ENCODE measurements at regions not wholly inside any gene's neighbourhood (a gene's known extent, or its start where the extent isn't known, plus 50 kb on each side); places are given as distances from the start of the nearest gene placed in this dataset.

DNA sequence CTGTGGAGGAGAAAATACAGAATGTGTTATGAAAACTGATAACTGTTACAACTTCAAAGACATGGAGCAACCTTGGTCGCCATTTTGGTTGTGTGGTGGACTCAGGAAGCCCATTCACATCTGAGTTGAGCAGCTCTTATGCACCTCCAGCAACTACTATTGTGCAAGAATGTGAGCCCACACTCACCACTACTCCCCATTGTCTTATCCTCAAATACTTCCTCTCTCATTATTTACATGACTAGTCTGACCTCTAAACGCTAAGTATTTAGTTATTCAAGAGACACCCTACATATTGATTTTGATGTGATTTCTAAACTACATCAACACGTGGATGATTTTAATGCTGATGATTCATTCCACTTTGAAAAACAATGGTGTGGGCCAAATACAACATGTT, 516.6 kb upstream of the CLINT1 start:
- CTCF ChIA-PET (ENCODE audit: low intra/inter-chr PET ratio, low total read pairs) = no interaction called here
- H3K27me3 ChIP-seq (ENCODE audit: control insufficient read depth in 1 of 2, insufficient read depth in 2 of 2, low read length in 2 of 2) = no peaks in the 10 kb centered on the region; a peak in 1 of 5 replicates
- H3K9me3 ChIP-seq (ENCODE audit: low read length) = peaks cover 23% of the 10 kb centered on the region
- no peaks in the 10 kb centered on the region for H3K36me3 ChIP-seq (replicated peaks in 1 of 2; ENCODE audit: control insufficient read depth in 1 of 2, insufficient read depth in 2 of 2, low read length in 2 of 2)
- no peak overlapping the region for H3K4me3 ChIP-seq (replicated peaks in 1 of 3; ENCODE audit: insufficient read depth in 1 of 3, low read depth in 2 of 3, low read length in 3 of 3)
- no peaks in the 10 kb centered on the region for H3K79me2 ChIP-seq (ENCODE audit: insufficient read depth, low read length)
- POLR2A ChIA-PET = no interaction called here
- H3K9ac ChIP-seq (ENCODE audit: insufficient read depth, low read depth, low read length) = no peak overlapping the region
- intact Hi-C loops (cut with micrococcal nuclease; ENCODE audit: unreplicated experiment) = no loop called here
- no peak for TF ChIP-seq PTBP1 (IDR thresholded peaks at IDR 0.05; ENCODE audit: low read depth, low read length, poor library complexity, severe bottlenecking)
- peak; percentile 55; the same call in 1 of the 2 replicates for TF ChIP-seq CEBPB (IDR thresholded peaks at IDR 0.05; ENCODE audit: borderline replicate concordance, low read depth, low read length)
- no peaks in the 10 kb centered on the region for H4K20me1 ChIP-seq (ENCODE audit: insufficient read depth, low read length)
- no peak for DNase-seq (ENCODE audit: low spot score)
- no peak for ATAC-seq
- no peak for FAIRE-seq
- BruUV-seq (replicated peaks) = no TSS peak
- 0% methylated on average over 3 of the region's 3 CpGs for WGBS (ENCODE audit: low lambda C conversion rate)
- no peak overlapping the region for H3K27ac ChIP-seq (ENCODE audit: extremely low read length, insufficient read depth, low read length)
- no peak overlapping the region for H3K4me2 ChIP-seq (ENCODE audit: low read depth, low read length)
- no peak overlapping the region for H2AFZ ChIP-seq (ENCODE audit: low read length)
- in situ Hi-C loops (cut with HindIII; ENCODE audit: extremely low pct_ligation_motif_present, low pct_unique_long_range_greater_than_20kb) = no loop called here
- no peaks in the 10 kb centered on the region for H3K4me1 ChIP-seq (ENCODE audit: insufficient read depth, low read length)

DNA sequence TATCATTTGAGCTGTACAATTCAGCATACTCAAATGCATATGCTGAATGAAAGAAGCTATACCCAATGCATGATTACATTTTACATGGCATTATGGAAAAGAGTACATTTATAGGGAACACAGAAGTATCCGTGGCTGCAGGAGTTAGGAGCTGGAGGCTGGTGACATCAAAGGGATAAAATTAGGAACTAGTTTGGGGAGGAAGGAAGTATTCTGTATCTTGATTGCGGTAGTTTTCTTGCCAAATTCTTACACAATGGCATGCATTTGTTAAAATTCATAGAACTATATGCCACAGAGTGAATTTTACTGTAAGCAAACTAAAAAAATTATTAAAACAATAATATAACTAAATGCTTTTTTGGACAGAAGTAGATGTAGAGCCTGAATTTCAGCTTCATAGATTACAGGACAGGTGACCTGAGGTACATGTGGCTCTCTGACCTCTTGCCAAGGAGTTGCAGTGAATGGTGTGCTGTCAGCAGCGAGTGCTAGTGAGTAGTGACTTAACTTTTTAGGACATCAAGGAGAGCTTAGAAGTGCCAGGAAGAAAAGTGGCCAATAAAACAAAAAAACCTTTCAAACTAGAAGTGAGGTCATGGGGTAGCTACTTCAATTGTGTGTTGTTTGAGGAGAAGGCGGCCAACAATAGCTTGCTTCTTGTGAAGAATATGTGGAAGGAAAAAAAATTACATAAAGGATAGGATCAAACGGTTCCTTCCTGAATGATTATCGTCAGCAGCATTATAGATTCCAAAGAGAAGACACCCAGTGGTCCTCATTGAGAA, 514.9 kb upstream of the CLINT1 start:
- no peak for ATAC-seq
- intact Hi-C loops (cut with micrococcal nuclease; ENCODE audit: unreplicated experiment) = no loop called here

More for the DNA sequence above, 514.9 kb upstream of the CLINT1 start:
- 7% methylated on average over 6 of the region's 6 CpGs for WGBS (ENCODE audit: low lambda C conversion rate)
- no peak for TF ChIP-seq DMAP1 (CRISPR knock-in tag; IDR thresholded peaks at IDR 0.05)
- no peak for TF ChIP-seq EEA1 (CRISPR knock-in tag; IDR thresholded peaks at IDR 0.05; ENCODE audit: borderline replicate concordance)
- TF ChIP-seq KLF16 (CRISPR knock-in tag; IDR thresholded peaks at IDR 0.05) = no peak
- TF ChIP-seq EZH2 (conservative IDR thresholded peaks at IDR 0.05; ENCODE audit: low read depth, low read length) = no peak
- no peak for TF ChIP-seq BHLHE40 (IDR thresholded peaks at IDR 0.05; ENCODE audit: low read length)
- no peak for TF ChIP-seq NCOR1 (IDR thresholded peaks at IDR 0.05; ENCODE audit: borderline replicate concordance, low read length)
- TF ChIP-seq U2AF1 (optimal IDR thresholded peaks at IDR 0.05; ENCODE audit: low read depth, low read length) = no peak
- TF ChIP-seq ZNF292 (CRISPR knock-in tag; IDR thresholded peaks at IDR 0.05; ENCODE audit: borderline replicate concordance, low read depth) = no peak
- no peak for TF ChIP-seq CC2D1A (CRISPR knock-in tag; IDR thresholded peaks at IDR 0.05)
- no peak for TF ChIP-seq ELF3 (CRISPR knock-in tag; IDR thresholded peaks at IDR 0.05)
- H3K4me3 ChIP-seq (replicated peaks in 1 of 3; ENCODE audit: insufficient read depth in 1 of 3, low read depth in 2 of 3, low read length in 3 of 3) = no peak overlapping the region
- POLR2A ChIA-PET = no interaction called here
- H3K4me2 ChIP-seq (ENCODE audit: low read depth, low read length) = no peak overlapping the region
- H3K9ac ChIP-seq (ENCODE audit: insufficient read depth, low read depth, low read length) = no peak overlapping the region
- FAIRE-seq (no peak), DNase-seq (ENCODE audit: low spot score) (no peak)
- BruUV-seq (replicated peaks) = no TSS peak
- H3K4me1 ChIP-seq (ENCODE audit: insufficient read depth, low read length) = no peaks in the 10 kb centered on the region
- H3K27ac ChIP-seq (ENCODE audit: extremely low read length, insufficient read depth, low read length) = no peak overlapping the region
- H2AFZ ChIP-seq (ENCODE audit: low read length) = no peak overlapping the region
- no peaks in the 10 kb centered on the region for H4K20me1 ChIP-seq (ENCODE audit: insufficient read depth, low read length)
- no peaks in the 10 kb centered on the region for H3K79me2 ChIP-seq (ENCODE audit: insufficient read depth, low read length)
- no peaks in the 10 kb centered on the region for H3K36me3 ChIP-seq (replicated peaks in 1 of 2; ENCODE audit: control insufficient read depth in 1 of 2, insufficient read depth in 2 of 2, low read length in 2 of 2)
- H3K27me3 ChIP-seq (ENCODE audit: control insufficient read depth in 1 of 2, insufficient read depth in 2 of 2, low read length in 2 of 2) = no peaks in the 10 kb centered on the region; a peak in 1 of 5 replicates
- H3K9me3 ChIP-seq (ENCODE audit: low read length) = peaks cover 21% of the 10 kb centered on the region
- in situ Hi-C loops (cut with HindIII; ENCODE audit: extremely low pct_ligation_motif_present, low pct_unique_long_range_greater_than_20kb) = no loop called here
- CTCF ChIA-PET (ENCODE audit: low intra/inter-chr PET ratio, low total read pairs) = no interaction called here
